Astrocyte of the spinal cord (primary cell): ENCODE measurements at regions not wholly inside any gene's neighbourhood (a gene's known extent, or its start where the extent isn't known, plus 50 kb on each side); places are given as distances from the start of the nearest gene placed in this dataset.

Experiments used
- DNase-seq: peaks from one replicate; pipeline ENCODE4 v3.0.0; 2011; ENCODE audit warnings: low read depth, low spot score
- H3K4me3 ChIP-seq: 2 replicates; pipeline ENCODE4 v1.5.1; 2011; ENCODE audit warnings: low read depth, mild to moderate bottlenecking, low read length, moderate library complexity
- in situ Hi-C: cut with HindIII; loops from 2 replicates; pipeline ENCODE4 v1.10.0; 2017; ENCODE audit warnings: low sequenced_read_pairs
- TF ChIP-seq, protein P1 (sequence below): IDR thresholded peaks from 2 replicates; pipeline ENCODE4 v1.5.1; 2012; ENCODE audit warnings: low read depth, mild to moderate bottlenecking, low read length, inconsistent platforms

GRCh38 chr2:22198381-22199283 lies 1074.9 kb downstream of the TDRD15 start:
- TF ChIP-seq, protein P1, sequence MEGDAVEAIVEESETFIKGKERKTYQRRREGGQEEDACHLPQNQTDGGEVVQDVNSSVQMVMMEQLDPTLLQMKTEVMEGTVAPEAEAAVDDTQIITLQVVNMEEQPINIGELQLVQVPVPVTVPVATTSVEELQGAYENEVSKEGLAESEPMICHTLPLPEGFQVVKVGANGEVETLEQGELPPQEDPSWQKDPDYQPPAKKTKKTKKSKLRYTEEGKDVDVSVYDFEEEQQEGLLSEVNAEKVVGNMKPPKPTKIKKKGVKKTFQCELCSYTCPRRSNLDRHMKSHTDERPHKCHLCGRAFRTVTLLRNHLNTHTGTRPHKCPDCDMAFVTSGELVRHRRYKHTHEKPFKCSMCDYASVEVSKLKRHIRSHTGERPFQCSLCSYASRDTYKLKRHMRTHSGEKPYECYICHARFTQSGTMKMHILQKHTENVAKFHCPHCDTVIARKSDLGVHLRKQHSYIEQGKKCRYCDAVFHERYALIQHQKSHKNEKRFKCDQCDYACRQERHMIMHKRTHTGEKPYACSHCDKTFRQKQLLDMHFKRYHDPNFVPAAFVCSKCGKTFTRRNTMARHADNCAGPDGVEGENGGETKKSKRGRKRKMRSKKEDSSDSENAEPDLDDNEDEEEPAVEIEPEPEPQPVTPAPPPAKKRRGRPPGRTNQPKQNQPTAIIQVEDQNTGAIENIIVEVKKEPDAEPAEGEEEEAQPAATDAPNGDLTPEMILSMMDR, result no peak
- no peak overlapping the region for H3K4me3 ChIP-seq
- in situ Hi-C loops, result no loop called here
- DNase-seq, result no peak

DNA sequence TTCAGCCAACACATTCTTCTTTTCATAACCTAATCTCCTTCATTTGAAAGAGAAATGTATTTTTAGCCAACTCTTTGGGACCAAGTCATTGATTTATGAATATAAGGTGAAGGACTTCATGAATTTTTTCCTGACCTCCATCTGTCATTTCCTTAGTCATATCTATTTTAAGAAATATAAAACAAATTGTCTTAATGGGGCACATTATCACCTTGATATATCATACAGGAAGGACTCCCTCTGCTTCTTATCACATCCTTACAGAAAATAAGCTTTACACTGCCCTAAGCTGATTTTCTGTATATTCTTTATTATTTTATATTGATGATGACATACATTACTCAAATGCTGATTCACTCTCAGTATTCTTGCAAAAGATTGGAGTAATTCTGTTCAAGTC lies 1076.2 kb downstream of the TDRD15 start:
- DNase-seq, result no peak
- TF ChIP-seq, protein P1, result no peak
- in situ Hi-C loops, result no loop called here
- no peak overlapping the region for H3K4me3 ChIP-seq

- TF ChIP-seq, protein P1, result no peak
- no peak for DNase-seq
- H3K4me3 ChIP-seq, result no peak overlapping the region
- in situ Hi-C loops, result no loop called here
These were observed 1085.8 kb downstream of the TDRD15 start for GRCh38 chr2:22209545-22209944.

- H3K4me3 ChIP-seq, result no peak overlapping the region
- in situ Hi-C loops, result no loop called here
- TF ChIP-seq, protein P1, result no peak
- DNase-seq, result no peak
These were observed 1089.5 kb downstream of the TDRD15 start for GRCh38 chr2:22213237-22213636.

DNA sequence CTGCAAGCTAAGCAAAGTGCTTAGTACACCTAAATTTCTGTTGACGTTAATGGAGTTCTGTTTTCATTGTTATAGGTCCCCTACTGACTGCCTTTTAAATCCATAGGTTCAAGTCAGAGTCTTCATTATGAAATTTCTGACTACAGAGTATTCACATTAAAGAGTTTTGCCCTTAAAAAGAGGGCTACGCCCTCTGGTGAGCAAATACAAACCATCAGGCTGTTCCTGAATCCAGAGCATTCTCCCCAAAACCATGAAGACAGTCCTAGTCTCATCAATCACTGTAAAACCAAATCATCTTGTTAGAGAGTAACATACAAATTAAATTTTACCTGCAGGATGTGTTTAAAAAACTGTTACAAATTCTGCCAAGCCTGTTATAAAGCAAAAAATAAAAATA lies 1091.7 kb downstream of the TDRD15 start:
- TF ChIP-seq, protein P1, result no peak
- in situ Hi-C loops, result no loop called here
- DNase-seq, result no peak
- no peak overlapping the region for H3K4me3 ChIP-seq

DNA sequence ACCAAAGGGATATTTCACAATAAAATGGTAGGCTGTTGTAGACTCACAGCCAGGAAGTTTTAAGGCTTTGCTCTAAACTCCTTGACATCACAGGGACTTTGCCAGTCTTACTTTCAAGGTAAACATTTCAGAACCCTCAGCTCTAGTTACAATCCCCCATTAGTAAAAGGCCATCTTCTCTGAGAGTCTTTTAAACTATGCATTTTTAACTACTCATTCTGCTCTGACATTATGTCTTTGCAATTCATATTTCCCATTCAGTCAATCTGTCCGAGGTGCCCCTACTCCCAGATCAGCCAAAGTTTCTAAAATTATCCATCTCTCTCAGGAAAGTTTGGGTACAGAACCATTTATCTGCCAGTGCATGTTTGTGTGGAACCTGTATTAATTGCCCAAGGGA lies 1094.1 kb downstream of the TDRD15 start:
- no peak for DNase-seq
- no peak overlapping the region for H3K4me3 ChIP-seq
- TF ChIP-seq, protein P1, result no peak
- in situ Hi-C loops, result no loop called here
